HG03039 (cell line): ENCODE measurements at regions not wholly inside any gene's neighbourhood (a gene's known extent, or its start where the extent isn't known, plus 50 kb on each side); places are given as distances from the start of the nearest gene placed in this dataset.
"Not testable (repeated sequence)": the region's sequence is repeated elsewhere in the genome, so short reads cannot be mapped to it uniquely, and the experiment has no call there.

Experiments
- ATAC-seq: cut with Tn5 transposase; IDR thresholded peaks from one replicate; pipeline ENCODE4 v1.9.1; 2021; ENCODE audit warnings: mild to moderate bottlenecking, moderate library complexity; ENCODE audit not compliant: unreplicated experiment

GRCh38 chr1:177891809-177892208 is 78.0 kb downstream of the SEC16B start:
- ATAC-seq: no peak

GRCh38 chr1:177890479-177890878 is 79.4 kb downstream of the SEC16B start:
- ATAC-seq: no peak

GRCh38 chr1:177884479-177885021 is 85.3 kb downstream of the SEC16B start:
- ATAC-seq: no peak

GRCh38 chr1:177883581-177883980 is 86.3 kb downstream of the SEC16B start:
- no peak for ATAC-seq

- ATAC-seq: no peak
These were observed 89.4 kb downstream of the SEC16B start for GRCh38 chr1:177880339-177880891.

GRCh38 chr1:177877086-177877485 is 92.8 kb downstream of the SEC16B start:
- no peak for ATAC-seq

GRCh38 chr1:177873238-177873637 is 96.6 kb downstream of the SEC16B start:
- ATAC-seq: no peak

GRCh38 chr1:177872308-177872900 is 97.5 kb downstream of the SEC16B start:
- ATAC-seq: no peak

- no peak for ATAC-seq
These were observed 98.1 kb downstream of the SEC16B start for GRCh38 chr1:177871613-177872307.

GRCh38 chr1:177869586-177869985 is 100.3 kb downstream of the SEC16B start:
- ATAC-seq: no peak

GRCh38 chr1:177869011-177869410 is 100.8 kb downstream of the SEC16B start:
- not testable (repeated sequence) for ATAC-seq

- no peak for ATAC-seq
These were observed 104.1 kb downstream of the SEC16B start for GRCh38 chr1:177865807-177866206.

GRCh38 chr1:177864538-177865305 is 105.1 kb downstream of the SEC16B start:
- no peak for ATAC-seq

GRCh38 chr1:177863796-177864195 is 106.1 kb downstream of the SEC16B start:
- no peak for ATAC-seq

GRCh38 chr1:177862916-177863315 is 106.9 kb downstream of the SEC16B start:
- ATAC-seq: no peak

- ATAC-seq: no peak
These were observed 110.3 kb downstream of the SEC16B start for GRCh38 chr1:177859572-177859971.

GRCh38 chr1:177858332-177858821 is 111.5 kb downstream of the SEC16B start:
- ATAC-seq: no peak

GRCh38 chr1:177857285-177857684 is 112.6 kb downstream of the SEC16B start:
- ATAC-seq: no peak

GRCh38 chr1:177854951-177855350 is 114.9 kb downstream of the SEC16B start:
- no peak for ATAC-seq

GRCh38 chr1:177849579-177850290 is 120.1 kb downstream of the SEC16B start:
- ATAC-seq: no peak

- no peak for ATAC-seq
These were observed 120.7 kb downstream of the SEC16B start for GRCh38 chr1:177849130-177849529.
